ENCODE measurements at regions not wholly inside any gene's neighbourhood (a gene's known extent, or its start where the extent isn't known, plus 50 kb on each side); places are given as distances from the start of the nearest gene placed in this dataset.
A peak's percentile ranks its signal among the peaks of the same experiment; 100 is the strongest.

DNA sequence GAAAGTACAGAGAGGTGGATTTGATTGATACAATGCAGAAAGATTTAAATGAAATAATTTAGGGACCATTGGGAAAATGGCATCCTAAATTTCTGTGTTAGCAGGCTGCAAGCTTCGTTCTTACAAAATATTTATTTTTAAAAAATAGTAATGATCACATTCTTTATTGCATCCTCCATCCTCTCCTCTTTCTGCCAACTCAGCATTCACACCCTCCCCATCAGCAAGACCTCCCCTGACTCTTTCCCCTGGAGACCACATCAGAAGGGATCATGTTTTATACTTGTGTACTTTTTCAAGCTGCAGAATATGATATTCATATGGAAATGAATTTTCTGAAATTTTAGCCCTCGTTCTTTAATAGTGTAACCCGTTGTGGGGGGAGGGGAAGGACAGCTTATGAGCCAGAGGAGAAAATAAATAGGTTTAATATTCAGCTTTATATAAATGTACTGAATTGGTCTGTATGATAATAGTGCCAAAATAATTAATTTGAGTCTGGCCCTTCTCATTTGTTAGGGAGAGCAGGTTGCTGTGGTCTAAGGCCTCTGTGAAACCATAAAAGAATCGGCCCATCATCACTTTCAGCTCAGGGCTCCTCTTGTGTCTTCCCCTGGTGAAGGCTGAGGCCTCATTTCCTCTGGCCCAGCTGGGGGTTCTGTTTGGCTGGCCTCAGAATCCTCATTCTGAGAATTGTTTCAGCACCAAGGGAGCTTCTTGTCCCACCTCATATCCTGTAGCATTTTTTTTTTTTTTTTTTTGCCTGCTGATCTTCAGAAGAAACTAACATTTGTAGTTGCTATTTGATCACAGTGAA is 330.8 kb downstream of the TXNL1 start:
- ChIA-PET CTCF (ENCODE audit: low intra/inter-chr PET ratio) (no interaction called here), POLR2A (no interaction called here)
- no peak for ATAC-seq
- TF ChIP-seq TFAM (CRISPR knock-in tag; conservative IDR thresholded peaks at IDR 0.05) (no peak), ZNF316 (IDR thresholded peaks at IDR 0.05) (peak; percentile 54), TCF3 (CRISPR knock-in tag; IDR thresholded peaks at IDR 0.05) (no peak), POLR2B (IDR thresholded peaks at IDR 0.05; ENCODE audit: low read depth, partially characterized antibody) (no peak), MAFG (tag; conservative IDR thresholded peaks at IDR 0.05) (peak; percentile 48), HLTF (IDR thresholded peaks at IDR 0.05) (no peak), MAFF (IDR thresholded peaks at IDR 0.05; ENCODE audit: low read length) (peak; percentile 47; the same call in 1 of the 2 replicates), MAFK (IDR thresholded peaks at IDR 0.05; ENCODE audit: low read length) (peak; percentile 37; the same call in 1 of the 2 replicates)
- TF ChIP-seq, protein P1, sequence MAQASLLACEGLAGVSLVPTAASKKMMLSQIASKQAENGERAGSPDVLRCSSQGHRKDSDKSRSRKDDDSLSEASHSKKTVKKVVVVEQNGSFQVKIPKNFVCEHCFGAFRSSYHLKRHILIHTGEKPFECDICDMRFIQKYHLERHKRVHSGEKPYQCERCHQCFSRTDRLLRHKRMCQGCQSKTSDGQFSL (CRISPR knock-in tag; IDR thresholded peaks at IDR 0.05), result no peak
- TF ChIP-seq, protein P1 (tag; IDR thresholded peaks at IDR 0.05), result no peak
- TF ChIP-seq, protein P2, sequence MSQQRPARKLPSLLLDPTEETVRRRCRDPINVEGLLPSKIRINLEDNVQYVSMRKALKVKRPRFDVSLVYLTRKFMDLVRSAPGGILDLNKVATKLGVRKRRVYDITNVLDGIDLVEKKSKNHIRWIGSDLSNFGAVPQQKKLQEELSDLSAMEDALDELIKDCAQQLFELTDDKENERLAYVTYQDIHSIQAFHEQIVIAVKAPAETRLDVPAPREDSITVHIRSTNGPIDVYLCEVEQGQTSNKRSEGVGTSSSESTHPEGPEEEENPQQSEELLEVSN (IDR thresholded peaks at IDR 0.05; ENCODE audit: borderline replicate concordance in 1 of 2, extremely low read depth in 1 of 2, insufficient read depth in 1 of 2, insufficient read length in 1 of 2, low read depth in 1 of 2, low read length in 1 of 2, poor library complexity in 1 of 2, severe bottlenecking in 1 of 2), result no peak
- Histone ChIP-seq H4K20me1 (replicated peaks; ENCODE audit: control insufficient read depth, insufficient read depth, low read length) (no peaks in the 10 kb centered on the region), H3K4me2 (ENCODE audit: insufficient read depth, low read length) (no peak overlapping the region), H3K27me3 (ENCODE audit: control insufficient read depth in 2 of 2, insufficient read depth in 2 of 2, low read length in 2 of 2) (no peaks in the 10 kb centered on the region), H3K4me3 (no peak overlapping the region), H3K79me2 (ENCODE audit: control insufficient read depth, insufficient read depth, low read length) (no peaks in the 10 kb centered on the region), H3K9ac (ENCODE audit: insufficient read depth in 1 of 2, low read depth in 2 of 2, low read length in 2 of 2) (no peak overlapping the region), H3K9me3 (replicated peaks; ENCODE audit: control insufficient read depth, insufficient read depth, low read depth, low read length) (no peaks in the 10 kb centered on the region; the same call in 1 of the 2 replicates), H3K36me3 (ENCODE audit: control insufficient read depth, insufficient read depth, low read length) (no peaks in the 10 kb centered on the region), H3K27ac (ENCODE audit: extremely low read depth, low read depth, low read length) (no peak overlapping the region), H3K9me1 (ENCODE audit: control insufficient read depth, insufficient read depth, low read length) (no peaks in the 10 kb centered on the region), H3K4me1 (replicated peaks in 1 of 2; ENCODE audit: control insufficient read depth in 2 of 2, insufficient read depth in 2 of 2, low read length in 2 of 2) (no peaks in the 10 kb centered on the region), H2AFZ (ENCODE audit: low read depth, low read length) (no peak overlapping the region)
- no peak for FAIRE-seq
- DNase-seq (ENCODE audit: extremely low read depth in 1 of 4, low spot score in 3 of 4), result no peak
- 5% methylated on average over 3 of the region's 4 CpGs for WGBS (ENCODE audit: insufficient coverage, low coverage, missing lambda C conversion rate)
- in situ Hi-C loops (cut with MboI), result no loop called here
- intact Hi-C loops (cut with micrococcal nuclease), result no loop called here
- BruUV-seq (replicated peaks), result no TSS peak
